Right lobe of liver (tissue), 4 donors: ENCODE measurements at regions not wholly inside any gene's neighbourhood (a gene's known extent, or its start where the extent isn't known, plus 50 kb on each side); places are given as distances from the start of the nearest gene placed in this dataset.

Experiments used
- CTCF ChIP-seq, 4 donors: fragments of 200-600 bp in 3 of 4; fragments of 450-650 bp in 1 of 4; IDR thresholded peaks; one replicate each; pipeline versions ENCODE4 v1.5.1 to v1.8.0; 2016 to 2022; ENCODE audit warnings: antibody characterized with exemption in 4 of 4, mild to moderate bottlenecking in 2 of 4
- POLR2A ChIP-seq: fragments of 450-650 bp; IDR thresholded peaks from one replicate; pipeline ENCODE4 v1.6.1; 2017; ENCODE audit warnings: antibody characterized with exemption, mild to moderate bottlenecking
- donor health status: DM: no; HTN: no; CAD: no.
- donor health status: DM: no; HTN: no; CAD: no.
- donor health status: DM: no; HTN: yes; CAD: no.

GRCh38 chr20:12433724-12434123 is 516.0 kb downstream of the BTBD3 start:
- TF ChIP-seq CTCF (IDR thresholded peaks at IDR 0.05) (no peak), POLR2A (no peak)
